ENCODE measurements at regions not wholly inside any gene's neighbourhood (a gene's known extent, or its start where the extent isn't known, plus 50 kb on each side); places are given as distances from the start of the nearest gene placed in this dataset.

DNA sequence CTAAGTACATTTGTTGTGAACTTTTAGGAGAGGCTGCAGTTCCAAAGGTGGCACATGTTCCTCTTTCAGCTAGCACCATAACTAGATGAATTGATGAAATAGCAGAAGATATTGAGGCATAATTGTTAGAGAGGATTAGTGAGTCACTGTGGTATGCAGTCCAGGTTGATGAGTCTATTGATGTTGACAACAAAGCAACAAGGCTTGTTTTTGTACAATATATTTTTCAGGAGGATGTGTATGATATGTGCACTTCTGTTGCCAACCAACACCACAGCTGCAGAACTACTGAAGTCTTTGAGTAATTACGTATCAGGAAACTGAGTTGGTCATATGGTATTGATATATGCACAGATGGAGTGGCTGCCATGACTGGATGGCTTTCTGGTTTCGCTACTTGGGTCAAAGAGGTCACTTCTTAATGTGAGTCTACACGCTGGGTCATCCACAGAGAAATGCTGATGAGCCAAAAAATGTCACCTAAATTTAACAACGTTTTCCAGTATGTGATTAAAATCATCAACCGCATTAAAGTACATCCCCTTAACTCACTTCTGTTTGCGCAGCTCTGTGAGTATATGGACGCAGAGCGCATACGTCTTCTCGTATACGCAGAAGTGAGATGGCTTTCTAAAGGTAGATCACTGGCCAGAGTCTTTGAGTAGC, 261.3 kb upstream of the ANO5 start:
- DNase-seq (ENCODE audit: low read depth) = no peak
- TF ChIP-seq, protein P1, sequence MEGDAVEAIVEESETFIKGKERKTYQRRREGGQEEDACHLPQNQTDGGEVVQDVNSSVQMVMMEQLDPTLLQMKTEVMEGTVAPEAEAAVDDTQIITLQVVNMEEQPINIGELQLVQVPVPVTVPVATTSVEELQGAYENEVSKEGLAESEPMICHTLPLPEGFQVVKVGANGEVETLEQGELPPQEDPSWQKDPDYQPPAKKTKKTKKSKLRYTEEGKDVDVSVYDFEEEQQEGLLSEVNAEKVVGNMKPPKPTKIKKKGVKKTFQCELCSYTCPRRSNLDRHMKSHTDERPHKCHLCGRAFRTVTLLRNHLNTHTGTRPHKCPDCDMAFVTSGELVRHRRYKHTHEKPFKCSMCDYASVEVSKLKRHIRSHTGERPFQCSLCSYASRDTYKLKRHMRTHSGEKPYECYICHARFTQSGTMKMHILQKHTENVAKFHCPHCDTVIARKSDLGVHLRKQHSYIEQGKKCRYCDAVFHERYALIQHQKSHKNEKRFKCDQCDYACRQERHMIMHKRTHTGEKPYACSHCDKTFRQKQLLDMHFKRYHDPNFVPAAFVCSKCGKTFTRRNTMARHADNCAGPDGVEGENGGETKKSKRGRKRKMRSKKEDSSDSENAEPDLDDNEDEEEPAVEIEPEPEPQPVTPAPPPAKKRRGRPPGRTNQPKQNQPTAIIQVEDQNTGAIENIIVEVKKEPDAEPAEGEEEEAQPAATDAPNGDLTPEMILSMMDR (conservative IDR thresholded peaks at IDR 0.05; ENCODE audit: low read depth, low read length) = no peak
- no peak overlapping the region for H3K4me3 ChIP-seq (ENCODE audit: low read depth, low read length)

DNA sequence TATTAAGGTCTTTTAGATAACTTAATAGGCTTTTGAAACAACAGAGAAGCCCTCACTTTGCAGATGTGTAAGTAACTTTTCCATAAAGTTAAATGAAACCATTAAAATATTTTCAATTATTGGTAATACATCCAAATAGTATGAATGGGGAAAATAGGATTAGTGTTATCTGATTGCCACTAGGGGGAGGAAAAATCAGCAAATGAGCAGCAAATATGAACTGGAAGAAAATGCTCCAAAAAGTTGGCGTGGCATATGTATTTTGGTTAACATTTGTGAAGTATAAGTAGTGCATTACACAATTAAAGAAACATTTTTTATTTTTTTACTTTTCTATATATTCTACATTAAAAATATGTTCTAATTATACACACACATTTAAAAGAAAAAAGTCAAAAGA, 259.8 kb upstream of the ANO5 start:
- TF ChIP-seq, protein P1 (conservative IDR thresholded peaks at IDR 0.05; ENCODE audit: low read depth, low read length) = peak; percentile 68
- no peak for DNase-seq (ENCODE audit: low read depth)
- no peak overlapping the region for H3K4me3 ChIP-seq (ENCODE audit: low read depth, low read length)

DNA sequence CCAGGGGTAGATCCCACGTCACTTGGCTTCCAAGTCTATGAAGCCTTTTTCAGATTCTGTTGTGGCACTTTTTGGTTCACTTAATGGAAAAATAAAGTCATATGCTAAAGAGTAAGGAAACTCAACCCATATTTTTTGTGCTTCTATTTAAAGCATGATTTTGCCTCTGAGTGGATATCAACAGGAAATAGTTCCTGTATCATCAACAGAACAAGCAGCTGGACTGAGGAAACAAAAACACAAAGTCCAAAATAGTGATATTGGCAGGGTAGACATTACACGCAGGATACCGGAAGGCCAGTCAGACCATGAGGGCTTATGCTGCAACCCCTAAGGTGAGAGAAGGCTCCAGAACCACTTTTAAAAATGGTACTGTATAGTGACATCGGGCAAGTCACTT, 248.3 kb upstream of the ANO5 start:
- TF ChIP-seq, protein P1 (conservative IDR thresholded peaks at IDR 0.05; ENCODE audit: low read depth, low read length) = no peak
- DNase-seq (ENCODE audit: low read depth) = no peak
- H3K4me3 ChIP-seq (ENCODE audit: low read depth, low read length) = no peak overlapping the region

DNA sequence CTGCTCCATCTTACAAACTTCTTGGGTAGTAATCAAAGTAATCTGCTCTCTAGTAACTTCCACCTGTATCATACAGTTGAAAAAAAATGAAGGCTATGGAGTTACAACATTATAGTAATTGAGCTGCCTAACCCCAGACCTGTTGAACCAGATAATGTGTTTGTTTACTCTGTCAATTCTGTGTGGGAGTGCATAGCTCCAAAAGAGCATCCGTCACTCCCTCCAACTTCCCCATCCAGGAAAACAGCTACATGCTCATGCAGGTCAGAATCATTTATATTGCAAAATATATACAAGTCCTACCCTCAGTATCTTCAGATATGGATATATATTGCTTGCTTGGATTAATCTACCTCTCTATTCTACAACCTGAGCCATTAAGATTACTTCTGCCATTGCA, 244.0 kb upstream of the ANO5 start:
- no peak for DNase-seq (ENCODE audit: low read depth)
- TF ChIP-seq, protein P1 (conservative IDR thresholded peaks at IDR 0.05; ENCODE audit: low read depth, low read length) = no peak

DNA sequence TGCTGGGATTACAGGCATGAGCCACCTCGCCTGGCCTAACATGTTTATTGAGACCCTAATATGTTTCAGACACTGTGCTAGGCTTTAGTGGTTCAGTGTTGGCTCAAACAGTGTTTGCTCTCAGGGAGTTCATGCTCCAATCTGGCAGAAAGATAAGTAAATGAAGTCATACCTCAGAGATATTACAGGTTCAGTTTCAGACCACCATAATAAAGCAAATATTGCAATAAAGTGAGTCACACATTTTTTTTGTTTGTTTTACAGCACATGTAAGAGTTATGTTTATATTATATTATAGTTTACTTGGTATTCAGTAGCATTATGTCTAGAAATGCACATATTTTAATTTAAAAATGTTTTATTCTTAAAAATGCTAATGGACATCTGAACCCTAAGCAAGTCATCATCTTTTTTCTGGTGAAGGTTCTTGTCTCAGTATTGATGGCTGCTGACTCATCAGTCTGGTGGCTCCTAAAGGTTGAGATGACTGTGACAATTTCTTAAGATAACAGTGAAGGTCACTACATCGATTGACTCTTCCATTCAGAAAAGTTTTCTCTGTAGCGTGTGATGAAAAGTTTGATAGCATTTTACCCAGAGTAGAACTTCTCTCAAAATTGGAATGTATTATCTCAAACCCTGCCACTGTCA, 243.0 kb upstream of the ANO5 start:
- TF ChIP-seq, protein P1 (conservative IDR thresholded peaks at IDR 0.05; ENCODE audit: low read depth, low read length) = no peak
- H3K4me3 ChIP-seq (ENCODE audit: low read depth, low read length) = no peak overlapping the region
- no peak for DNase-seq (ENCODE audit: low read depth)

More for the DNA sequence above, 244.0 kb upstream of the ANO5 start:
- H3K4me3 ChIP-seq (ENCODE audit: low read depth, low read length) = no peak overlapping the region

DNA sequence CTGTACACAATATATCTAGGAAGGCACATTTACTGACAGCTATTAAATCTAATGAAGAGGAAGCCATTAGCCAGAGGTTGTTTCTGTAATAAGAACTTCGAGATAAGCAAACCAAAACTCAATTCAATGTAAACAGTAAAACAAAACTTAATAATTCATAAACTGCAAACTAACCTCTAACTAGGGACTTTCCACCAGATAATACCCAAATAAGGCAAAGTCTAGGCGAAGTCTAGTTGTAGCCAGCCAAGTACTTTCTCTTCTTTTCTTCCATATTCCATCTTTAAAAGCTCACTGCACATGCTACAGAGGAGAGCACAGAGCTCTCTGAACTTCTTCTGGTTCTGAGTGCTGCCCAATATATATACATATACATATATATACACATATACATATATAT, 229.9 kb upstream of the ANO5 start:
- TF ChIP-seq, protein P1 (conservative IDR thresholded peaks at IDR 0.05; ENCODE audit: low read depth, low read length) = no peak
- DNase-seq (ENCODE audit: low read depth) = no peak
- H3K4me3 ChIP-seq (ENCODE audit: low read depth, low read length) = no peak overlapping the region

DNA sequence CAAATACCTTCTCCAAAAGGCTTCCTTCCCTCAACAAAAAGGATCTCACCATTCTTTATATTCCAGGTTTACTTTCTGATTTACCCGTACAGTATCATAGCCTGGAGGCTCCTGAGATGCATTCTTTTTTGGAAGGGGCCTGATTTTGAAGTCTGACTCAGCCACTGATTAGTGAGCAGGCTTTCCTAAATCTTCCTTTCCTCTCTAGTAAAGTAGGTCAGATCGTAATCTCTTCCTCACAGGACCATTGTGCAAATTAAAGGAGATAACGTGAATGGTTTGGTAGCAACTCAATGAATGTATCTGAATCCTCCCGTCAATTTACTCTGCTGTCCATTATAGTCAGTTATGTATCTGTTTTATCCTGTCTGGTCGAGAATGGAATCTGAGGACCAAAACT, 227.7 kb upstream of the ANO5 start:
- DNase-seq (ENCODE audit: low read depth) = no peak
- H3K4me3 ChIP-seq (ENCODE audit: low read depth, low read length) = no peak overlapping the region
- TF ChIP-seq, protein P1 (conservative IDR thresholded peaks at IDR 0.05; ENCODE audit: low read depth, low read length) = no peak

Measured in epithelial cell of proximal tubule (primary cell).